MCF 10A (cell line): ENCODE measurements at regions not wholly inside any gene's neighbourhood (a gene's known extent, or its start where the extent isn't known, plus 50 kb on each side); places are given as distances from the start of the nearest gene placed in this dataset.

Experiments used
- BruUV-seq: library from RNA; stranded (reverse); fragments of 400-500 nt; replicated peaks from 2 replicates; lab custom pipeline; 2021; lab: Mats Ljungman, UMichigan
- CTCF ChIA-PET: fragments of 300-600 bp; sonication (Branson Sonifier 250); formaldehyde crosslinking; extraction: SDS; loops from one replicate; lab custom pipeline; 2021; ENCODE audit warnings: antibody characterized with exemption, inconsistent platforms; lab: Yijun Ruan, JAX
- POLR2A ChIA-PET: fragments of 300-600, 350-650 bp; sonication (Branson Sonifier 250); formaldehyde crosslinking; extraction: SDS; loops from one replicate; lab custom pipeline; 2020; ENCODE audit warnings: antibody characterized with exemption, inconsistent platforms; lab: Yijun Ruan, JAX
- DNase-seq: peaks from one replicate; pipeline ENCODE4 v3.0.0-alpha.2; 2018; ENCODE audit not compliant: unreplicated experiment
- H3K27ac Mint-ChIP-seq: one replicate; pipeline ENCODE4 v1.8.0; 2022; ENCODE audit warnings: mild to moderate bottlenecking, low read depth, mixed read lengths; ENCODE audit not compliant: unreplicated experiment
- H3K27me3 Mint-ChIP-seq: one replicate; pipeline ENCODE4 v1.8.0; 2022; ENCODE audit warnings: mixed read lengths; ENCODE audit not compliant: insufficient read depth, unreplicated experiment
- H3K36me3 Mint-ChIP-seq: one replicate; pipeline ENCODE4 v1.8.0; 2022; ENCODE audit warnings: mild to moderate bottlenecking, moderate library complexity, mixed read lengths; ENCODE audit not compliant: insufficient read depth, unreplicated experiment
- H3K4me1 Mint-ChIP-seq: one replicate; pipeline ENCODE4 v1.8.0; 2022; ENCODE audit warnings: mixed read lengths; ENCODE audit not compliant: insufficient read depth, unreplicated experiment
- H3K4me3 Mint-ChIP-seq: one replicate; pipeline ENCODE4 v1.8.0; 2022; ENCODE audit warnings: mild to moderate bottlenecking, moderate library complexity, mixed read lengths; ENCODE audit not compliant: unreplicated experiment
- H3K9me3 Mint-ChIP-seq: one replicate; pipeline ENCODE4 v1.8.0; 2022; ENCODE audit warnings: mixed read lengths; ENCODE audit not compliant: unreplicated experiment
- CTCF ChIP-seq: fragments of 200-600 bp; IDR thresholded peaks from one replicate; pipeline ENCODE4 v1.8.0; 2022; ENCODE audit warnings: antibody characterized with exemption, mild to moderate bottlenecking; ENCODE audit not compliant: unreplicated experiment
- intact Hi-C: fragments of 100-400 bp; cut with micrococcal nuclease; formaldehyde crosslinking; loops from 2 replicates; pipeline ENCODE4 v1.14.1; 2022

GRCh38 chr4:8940792-8941491 is 69.3 kb upstream of the HMX1 start:
- peak; percentile 18 for TF ChIP-seq CTCF
- ChIA-PET POLR2A (no interaction called here), CTCF (interaction anchor here (0.6 to 1.4 kb wide), 4 partner anchors 17 to 427 kb away, joined by 3 read pairs; no protein-coding TSS in a partner anchor)
- intact Hi-C loops: no loop called here
- no peak for DNase-seq
- H3K27me3 Mint-ChIP-seq: no peaks in the 10 kb centered on the region
- no peaks in the 10 kb centered on the region for H3K4me1 Mint-ChIP-seq
- no TSS peak for BruUV-seq
- H3K9me3 Mint-ChIP-seq: peaks cover 11% of the 10 kb centered on the region
- H3K27ac Mint-ChIP-seq: no peak overlapping the region
- H3K4me3 Mint-ChIP-seq: no peak overlapping the region
- no peaks in the 10 kb centered on the region for H3K36me3 Mint-ChIP-seq

- no peaks in the 10 kb centered on the region for H3K36me3 Mint-ChIP-seq
- no peak for TF ChIP-seq CTCF
- no peak overlapping the region for H3K27ac Mint-ChIP-seq
- intact Hi-C loops: no loop called here
- no TSS peak for BruUV-seq
- DNase-seq: no peak
- no peak overlapping the region for H3K4me3 Mint-ChIP-seq
- H3K9me3 Mint-ChIP-seq: peaks cover 11% of the 10 kb centered on the region
- ChIA-PET POLR2A (no interaction called here), CTCF (interaction anchor here (0.6 to 1.4 kb wide), 4 partner anchors 11 to 426 kb away, joined by 3 to 4 read pairs (median 3); no protein-coding TSS in a partner anchor)
- no peaks in the 10 kb centered on the region for H3K4me1 Mint-ChIP-seq
- H3K27me3 Mint-ChIP-seq: no peaks in the 10 kb centered on the region
These were observed 68.5 kb upstream of the HMX1 start for GRCh38 chr4:8939840-8940742.

GRCh38 chr4:8939160-8939839 is 67.7 kb upstream of the HMX1 start:
- POLR2A ChIA-PET: no interaction called here
- H3K9me3 Mint-ChIP-seq: peaks cover 11% of the 10 kb centered on the region
- intact Hi-C loops: no loop called here
- H3K4me1 Mint-ChIP-seq: no peaks in the 10 kb centered on the region
- H3K27me3 Mint-ChIP-seq: no peaks in the 10 kb centered on the region
- CTCF ChIA-PET: interaction anchor here (0.6 to 1.4 kb wide), 2 partner anchors 10 to 332 kb away, joined by 3 to 4 read pairs; no protein-coding TSS in a partner anchor
- DNase-seq: no peak
- no peaks in the 10 kb centered on the region for H3K36me3 Mint-ChIP-seq
- H3K27ac Mint-ChIP-seq: no peak overlapping the region
- no peak for TF ChIP-seq CTCF
- BruUV-seq: no TSS peak
- no peak overlapping the region for H3K4me3 Mint-ChIP-seq

- ChIA-PET CTCF (no interaction called here), POLR2A (no interaction called here)
- no peaks in the 10 kb centered on the region for H3K4me1 Mint-ChIP-seq
- H3K27ac Mint-ChIP-seq: no peak overlapping the region
- H3K27me3 Mint-ChIP-seq: no peaks in the 10 kb centered on the region
- no peak for TF ChIP-seq CTCF
- no peak overlapping the region for H3K4me3 Mint-ChIP-seq
- H3K9me3 Mint-ChIP-seq: peaks cover 11% of the 10 kb centered on the region
- BruUV-seq: no TSS peak
- intact Hi-C loops: no loop called here
- no peak for DNase-seq
- H3K36me3 Mint-ChIP-seq: no peaks in the 10 kb centered on the region
These were observed 67.0 kb upstream of the HMX1 start for GRCh38 chr4:8938623-8939022.
